ENCODE measurements at regions not wholly inside any gene's neighbourhood (a gene's known extent, or its start where the extent isn't known, plus 50 kb on each side); places are given as distances from the start of the nearest gene placed in this dataset.

DNA sequence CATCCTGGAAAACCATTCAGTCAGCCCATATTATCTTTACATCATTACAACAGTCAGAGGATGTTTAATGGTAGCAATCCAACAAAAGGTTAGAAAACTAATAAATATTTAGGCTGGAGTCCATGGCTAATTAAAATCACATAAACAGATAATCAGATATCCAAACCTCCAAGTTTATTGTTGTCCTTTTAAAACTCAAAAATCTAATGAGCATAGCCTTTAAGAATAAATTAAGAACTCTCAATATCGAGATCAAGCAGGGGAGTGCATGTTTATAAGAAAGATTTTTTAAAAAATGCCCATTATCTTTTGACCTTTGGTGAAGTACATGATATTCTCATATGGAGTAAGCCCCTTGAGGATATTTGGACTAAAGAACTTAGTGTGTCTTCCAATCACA lies 842.9 kb upstream of the SEMA6A start:
- TF ChIP-seq ESRRA (CRISPR knock-in tag; IDR thresholded peaks at IDR 0.05; ENCODE audit: borderline replicate concordance): no peak
- TF ChIP-seq, protein P1, sequence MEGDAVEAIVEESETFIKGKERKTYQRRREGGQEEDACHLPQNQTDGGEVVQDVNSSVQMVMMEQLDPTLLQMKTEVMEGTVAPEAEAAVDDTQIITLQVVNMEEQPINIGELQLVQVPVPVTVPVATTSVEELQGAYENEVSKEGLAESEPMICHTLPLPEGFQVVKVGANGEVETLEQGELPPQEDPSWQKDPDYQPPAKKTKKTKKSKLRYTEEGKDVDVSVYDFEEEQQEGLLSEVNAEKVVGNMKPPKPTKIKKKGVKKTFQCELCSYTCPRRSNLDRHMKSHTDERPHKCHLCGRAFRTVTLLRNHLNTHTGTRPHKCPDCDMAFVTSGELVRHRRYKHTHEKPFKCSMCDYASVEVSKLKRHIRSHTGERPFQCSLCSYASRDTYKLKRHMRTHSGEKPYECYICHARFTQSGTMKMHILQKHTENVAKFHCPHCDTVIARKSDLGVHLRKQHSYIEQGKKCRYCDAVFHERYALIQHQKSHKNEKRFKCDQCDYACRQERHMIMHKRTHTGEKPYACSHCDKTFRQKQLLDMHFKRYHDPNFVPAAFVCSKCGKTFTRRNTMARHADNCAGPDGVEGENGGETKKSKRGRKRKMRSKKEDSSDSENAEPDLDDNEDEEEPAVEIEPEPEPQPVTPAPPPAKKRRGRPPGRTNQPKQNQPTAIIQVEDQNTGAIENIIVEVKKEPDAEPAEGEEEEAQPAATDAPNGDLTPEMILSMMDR (IDR thresholded peaks at IDR 0.05): no peak
- TF ChIP-seq JUN (CRISPR knock-in tag; IDR thresholded peaks at IDR 0.05): no peak
- TF ChIP-seq TP53 (CRISPR knock-in tag; IDR thresholded peaks at IDR 0.05): no peak
- no peak for TF ChIP-seq NR2C2 (CRISPR knock-in tag; IDR thresholded peaks at IDR 0.05)
- TF ChIP-seq ZNF219 (CRISPR knock-in tag; IDR thresholded peaks at IDR 0.05; ENCODE audit: borderline replicate concordance): no peak
- no peak for TF ChIP-seq ZNF263 (CRISPR knock-in tag; IDR thresholded peaks at IDR 0.05; ENCODE audit: low read depth)
- no peak for TF ChIP-seq ZBTB21 (CRISPR knock-in tag; IDR thresholded peaks at IDR 0.05; ENCODE audit: borderline replicate concordance)
- TF ChIP-seq TCF7 (CRISPR knock-in tag; IDR thresholded peaks at IDR 0.05; ENCODE audit: low read depth): no peak
